HCT116 (cell line): ENCODE measurements at regions not wholly inside any gene's neighbourhood (a gene's known extent, or its start where the extent isn't known, plus 50 kb on each side); places are given as distances from the start of the nearest gene placed in this dataset.

Experiments
- ATAC-seq: fragments of 200-7000 bp; cut with Tn5 transposase; 2 replicates; pipeline ENCODE4 v1.9.1; 2020; ENCODE audit warnings: mild to moderate bottlenecking, moderate library complexity
- BruUV-seq: library from RNA; stranded (reverse); fragments of 400-500 nt; replicated peaks from 2 replicates; lab custom pipeline; 2021; lab: Mats Ljungman, UMichigan
- CTCF ChIA-PET: fragments of 300-600 bp; sonication (Branson Sonifier 250); formaldehyde crosslinking; loops from one replicate; lab custom pipeline; 2021; ENCODE audit warnings: antibody characterized with exemption; lab: Charles Lee
- POLR2A ChIA-PET: fragments of 300-600, 350-600 bp; sonication (Branson Sonifier 250); formaldehyde crosslinking; loops from one replicate; lab custom pipeline; 2021; ENCODE audit warnings: antibody characterized with exemption; lab: Charles Lee
- RAD21 ChIA-PET, 2 experiments: fragments of 300-600 bp; sonication (Branson Sonifier 250); formaldehyde crosslinking; loops; one replicate each; lab custom pipeline; 2023; ENCODE audit warnings: low total read pairs in 2 of 2; ENCODE audit not compliant: uncharacterized antibody in 2 of 2, unreplicated experiment in 2 of 2, low non-redundant PET in 1 of 2; lab: Charles Lee
- DNase-seq: peaks from one replicate; pipeline ENCODE4 v3.0.0-alpha.2; 2010; ENCODE audit warnings: low read depth, low spot score
- H2AFZ ChIP-seq: fragments of 200-600 bp; shearing (Covaris generic), sonication (generic); 2 replicates; pipeline ENCODE4 v1.6.1; 2017; ENCODE audit warnings: low read depth, mixed run types, mixed read lengths, antibody characterized with exemption, low read length; ENCODE audit not compliant: poor library complexity, severe bottlenecking
- H3K27ac ChIP-seq: 2 replicates; pipeline ENCODE4 v1.5.1; 2012; ENCODE audit warnings: low read depth, low read length
- H3K27me3 ChIP-seq: fragments of 200-600 bp; sonication (generic); 2 replicates; pipeline ENCODE4 v1.6.1; 2016; ENCODE audit warnings: mixed run types, low read length, mixed read lengths; ENCODE audit not compliant: insufficient read depth
- H3K36me3 ChIP-seq, 2 experiments: fragments of 200-500 bp in 1 of 2; fragments of 200-600 bp in 1 of 2; sonication (Bioruptor generic) in 1 of 2; sonication (generic) in 1 of 2; 2 replicates each; pipeline versions ENCODE4 v1.5.1 to v1.6.1; 2014 to 2016; ENCODE audit warnings: low read length in 2 of 2, inconsistent platforms in 1 of 2, mixed read lengths in 1 of 2, mixed run types in 1 of 2; ENCODE audit not compliant: insufficient read depth in 2 of 2, control insufficient read depth in 1 of 2
- H3K4me1 ChIP-seq, 2 experiments: fragments of 200-600 bp in 1 of 2; sonication (generic) in 1 of 2; 2 replicates each; pipeline versions ENCODE4 v1.5.1 to v1.6.1; 2012 to 2017; ENCODE audit warnings: low read length in 2 of 2, inconsistent platforms in 1 of 2, mild to moderate bottlenecking in 1 of 2, mixed read lengths in 1 of 2, mixed run types in 1 of 2, moderate library complexity in 1 of 2; ENCODE audit not compliant: insufficient read depth in 2 of 2, control insufficient read depth in 1 of 2
- H3K4me2 ChIP-seq: fragments of 200-600 bp; sonication (generic); 2 replicates; pipeline ENCODE4 v1.6.1; 2017; ENCODE audit warnings: mixed run types, low read length, mixed read lengths
- H3K4me3 ChIP-seq, 2 experiments: fragments of 200-600 bp in 1 of 2; sonication (generic) in 1 of 2; replicated peaks in 1 of 2; 2 replicates each; pipeline ENCODE4 v1.5.1; 2011 to 2016; ENCODE audit warnings: low read length in 2 of 2, control low read depth in 1 of 2, low read depth in 1 of 2, mild to moderate bottlenecking in 1 of 2, mixed read lengths in 1 of 2, mixed run types in 1 of 2
- H3K79me2 ChIP-seq: fragments of 200-600 bp; sonication (generic); 2 replicates; pipeline ENCODE4 v1.6.1; 2017; ENCODE audit warnings: mild to moderate bottlenecking, mixed run types, low read length, moderate library complexity, mixed read lengths; ENCODE audit not compliant: insufficient read depth
- H3K9ac ChIP-seq: fragments of 200-600 bp; sonication (generic); 2 replicates; pipeline ENCODE4 v1.6.1; 2016; ENCODE audit warnings: low read length, mixed read lengths
- H3K9me2 ChIP-seq: fragments of 200-600 bp; sonication (generic), shearing (Covaris generic); 2 replicates; pipeline ENCODE4 v1.6.1; 2017; ENCODE audit warnings: mixed run types, mild to moderate bottlenecking, moderate library complexity; ENCODE audit not compliant: insufficient read depth
- H3K9me3 ChIP-seq, 2 experiments: fragments of 200-500 bp in 1 of 2; fragments of 200-600 bp in 1 of 2; sonication (Bioruptor generic) in 1 of 2; sonication (generic) in 1 of 2; 2 replicates each; pipeline ENCODE4 v1.6.1; 2014 to 2017; ENCODE audit warnings: low read length in 2 of 2, mixed read lengths in 2 of 2, inconsistent platforms in 1 of 2, low read depth in 1 of 2, mild to moderate bottlenecking in 1 of 2, mixed run types in 1 of 2, moderate library complexity in 1 of 2; ENCODE audit not compliant: control insufficient read depth in 1 of 2, insufficient read depth in 1 of 2
- H4K20me1 ChIP-seq: fragments of 200-600 bp; sonication (generic), shearing (Covaris generic); 2 replicates; pipeline ENCODE4 v1.6.1; 2017; ENCODE audit warnings: mixed run types, mild to moderate bottlenecking, moderate library complexity; ENCODE audit not compliant: insufficient read depth
- CBX3 ChIP-seq: IDR thresholded peaks from 2 replicates; pipeline ENCODE4 v1.6.1; 2012; ENCODE audit warnings: low read depth
- CTCF ChIP-seq, 3 experiments: fragments of 200-600 bp in 1 of 3; sonication (generic) in 1 of 3; IDR thresholded peaks in 2 of 3; conservative IDR thresholded peaks in 1 of 3; 2 replicates each; pipeline ENCODE4 v1.5.1; 2012 to 2017; ENCODE audit warnings: low read depth in 2 of 3, low read length in 2 of 3, antibody characterized with exemption in 1 of 3, borderline replicate concordance in 1 of 3, control low read depth in 1 of 3, mild to moderate bottlenecking in 1 of 3, mixed read lengths in 1 of 3, mixed run types in 1 of 3, moderate library complexity in 1 of 3; ENCODE audit not compliant: insufficient read depth in 1 of 3
- ELF1 ChIP-seq: IDR thresholded peaks from 2 replicates; pipeline ENCODE4 v1.6.1; 2012; ENCODE audit warnings: low read depth, borderline replicate concordance
- EZH2 ChIP-seq: fragments of 200-600 bp; sonication (generic); IDR thresholded peaks from 2 replicates; pipeline ENCODE4 v1.6.1; 2017; ENCODE audit warnings: antibody characterized with exemption, mixed run types
- EZH2phosphoT487 ChIP-seq: fragments of 200-600 bp; IDR thresholded peaks from 2 replicates; pipeline ENCODE4 v1.6.1; 2018; ENCODE audit warnings: antibody characterized with exemption, borderline replicate concordance
- FOSL1 ChIP-seq: IDR thresholded peaks from 2 replicates; pipeline ENCODE4 v1.6.1; 2012; ENCODE audit warnings: low read depth
- SIN3A ChIP-seq: IDR thresholded peaks from 2 replicates; pipeline ENCODE4 v1.6.1; 2012; ENCODE audit warnings: low read depth
- SP1 ChIP-seq: IDR thresholded peaks from 2 replicates; pipeline ENCODE4 v1.6.1; 2012; ENCODE audit warnings: low read depth
- TCF7L2 ChIP-seq: IDR thresholded peaks from 2 replicates; pipeline ENCODE4 v1.7.0; 2011; ENCODE audit warnings: borderline replicate concordance, inconsistent platforms; ENCODE audit not compliant: insufficient read depth, insufficient read length; ENCODE audit errors: extremely low read depth
- YY1 ChIP-seq: IDR thresholded peaks from 2 replicates; pipeline ENCODE4 v1.6.1; 2011; ENCODE audit warnings: low read length, low read depth, moderate library complexity, mild to moderate bottlenecking; ENCODE audit not compliant: insufficient replicate concordance; ENCODE audit errors: extremely low read depth
- ZFX ChIP-seq: fragments of 450-650 bp; IDR thresholded peaks from 2 replicates; pipeline ENCODE4 v1.6.1; 2017
- intact Hi-C: fragments of 100-400 bp; cut with micrococcal nuclease; formaldehyde crosslinking; loops from 2 replicates; pipeline ENCODE4 v1.10.0; 2022
- TF ChIP-seq, protein P1 (sequence below): IDR thresholded peaks from 2 replicates; pipeline ENCODE4 v1.6.1; 2012
- TF ChIP-seq, protein P2 (sequence below): IDR thresholded peaks from 2 replicates; pipeline ENCODE4 v1.6.1; 2012

GRCh38 chr21:38959692-38960061 is 153.9 kb downstream of the ETS2 start:
- TF ChIP-seq ELF1 (no peak), YY1 (no peak), EZH2 (no peak), TCF7L2 (no peak), CTCF (IDR thresholded peaks at IDR 0.05 in 2 of 3, conservative IDR thresholded peaks at IDR 0.05 in 1 of 3; ENCODE audit: borderline replicate concordance in 1 of 3, insufficient read depth in 1 of 3, low read depth in 2 of 3, low read length in 2 of 3) (no peak), ZFX (no peak), SP1 (no peak), CBX3 (no peak), EZH2phosphoT487 (no peak), SIN3A (no peak), FOSL1 (no peak)
- TF ChIP-seq, protein P1, sequence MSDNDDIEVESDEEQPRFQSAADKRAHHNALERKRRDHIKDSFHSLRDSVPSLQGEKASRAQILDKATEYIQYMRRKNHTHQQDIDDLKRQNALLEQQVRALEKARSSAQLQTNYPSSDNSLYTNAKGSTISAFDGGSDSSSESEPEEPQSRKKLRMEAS = no peak
- TF ChIP-seq, protein P2, sequence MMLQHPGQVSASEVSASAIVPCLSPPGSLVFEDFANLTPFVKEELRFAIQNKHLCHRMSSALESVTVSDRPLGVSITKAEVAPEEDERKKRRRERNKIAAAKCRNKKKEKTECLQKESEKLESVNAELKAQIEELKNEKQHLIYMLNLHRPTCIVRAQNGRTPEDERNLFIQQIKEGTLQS = no peak
- Histone ChIP-seq H3K79me2 (no peaks in the 10 kb centered on the region), H3K9me3 (no peaks in the 10 kb centered on the region), H3K27me3 (no peaks in the 10 kb centered on the region), H3K9me2 (no peaks in the 10 kb centered on the region), H3K4me3 (no peak overlapping the region), H3K4me2 (no peak overlapping the region), H4K20me1 (no peaks in the 10 kb centered on the region), H3K36me3 (no peaks in the 10 kb centered on the region), H3K4me1 (0 out of 4 replicates have a peak, but pooled peaks cover 0 to 4% of the 10 kb centered on the region in 2 experiments), H3K27ac (no peak overlapping the region), H2AFZ (no peak overlapping the region), H3K9ac (no peak overlapping the region)
- ChIA-PET CTCF (no interaction called here), POLR2A (no interaction called here), RAD21 (no interaction called here)
- intact Hi-C loops = no loop called here
- no TSS peak for BruUV-seq
- ATAC-seq (no peak), DNase-seq (no peak)
